ENCODE measurements at regions not wholly inside any gene's neighbourhood (a gene's known extent, or its start where the extent isn't known, plus 50 kb on each side); places are given as distances from the start of the nearest gene placed in this dataset.

- no peaks in the 10 kb centered on the region for H3K36me3 ChIP-seq
- H3K27me3 ChIP-seq = no peaks in the 10 kb centered on the region
- TF ChIP-seq, protein P1, sequence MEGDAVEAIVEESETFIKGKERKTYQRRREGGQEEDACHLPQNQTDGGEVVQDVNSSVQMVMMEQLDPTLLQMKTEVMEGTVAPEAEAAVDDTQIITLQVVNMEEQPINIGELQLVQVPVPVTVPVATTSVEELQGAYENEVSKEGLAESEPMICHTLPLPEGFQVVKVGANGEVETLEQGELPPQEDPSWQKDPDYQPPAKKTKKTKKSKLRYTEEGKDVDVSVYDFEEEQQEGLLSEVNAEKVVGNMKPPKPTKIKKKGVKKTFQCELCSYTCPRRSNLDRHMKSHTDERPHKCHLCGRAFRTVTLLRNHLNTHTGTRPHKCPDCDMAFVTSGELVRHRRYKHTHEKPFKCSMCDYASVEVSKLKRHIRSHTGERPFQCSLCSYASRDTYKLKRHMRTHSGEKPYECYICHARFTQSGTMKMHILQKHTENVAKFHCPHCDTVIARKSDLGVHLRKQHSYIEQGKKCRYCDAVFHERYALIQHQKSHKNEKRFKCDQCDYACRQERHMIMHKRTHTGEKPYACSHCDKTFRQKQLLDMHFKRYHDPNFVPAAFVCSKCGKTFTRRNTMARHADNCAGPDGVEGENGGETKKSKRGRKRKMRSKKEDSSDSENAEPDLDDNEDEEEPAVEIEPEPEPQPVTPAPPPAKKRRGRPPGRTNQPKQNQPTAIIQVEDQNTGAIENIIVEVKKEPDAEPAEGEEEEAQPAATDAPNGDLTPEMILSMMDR (IDR thresholded peaks at IDR 0.05) = peak in 1 of 3 donors; percentile 52
- TF ChIP-seq POLR2AphosphoS5 (IDR thresholded peaks at IDR 0.05) (peak in 1 of 3 donors; percentile 29), POLR2A (IDR thresholded peaks at IDR 0.05) (no peak)
- H3K9me3 ChIP-seq = no peaks in the 10 kb centered on the region
- DNase-seq (ENCODE audit: low spot score in 2 of 2) = peak in 1 of 2 donors; percentile 87
- intact Hi-C loops (cut with DNase I; ENCODE audit: low total_unique reads) = no loop called here
- peak overlapping the region in 1 of 3 donors; percentile 28 for H3K4me3 ChIP-seq
- peak overlapping the region; percentile 84 to 87 for H3K27ac ChIP-seq
- peaks cover 11 to 15% of the 10 kb centered on the region in 2 donors for H3K4me1 ChIP-seq
Measured at GRCh38 chr20:56689318-56689717, 60.2 kb downstream of the TFAP2C start.

DNA sequence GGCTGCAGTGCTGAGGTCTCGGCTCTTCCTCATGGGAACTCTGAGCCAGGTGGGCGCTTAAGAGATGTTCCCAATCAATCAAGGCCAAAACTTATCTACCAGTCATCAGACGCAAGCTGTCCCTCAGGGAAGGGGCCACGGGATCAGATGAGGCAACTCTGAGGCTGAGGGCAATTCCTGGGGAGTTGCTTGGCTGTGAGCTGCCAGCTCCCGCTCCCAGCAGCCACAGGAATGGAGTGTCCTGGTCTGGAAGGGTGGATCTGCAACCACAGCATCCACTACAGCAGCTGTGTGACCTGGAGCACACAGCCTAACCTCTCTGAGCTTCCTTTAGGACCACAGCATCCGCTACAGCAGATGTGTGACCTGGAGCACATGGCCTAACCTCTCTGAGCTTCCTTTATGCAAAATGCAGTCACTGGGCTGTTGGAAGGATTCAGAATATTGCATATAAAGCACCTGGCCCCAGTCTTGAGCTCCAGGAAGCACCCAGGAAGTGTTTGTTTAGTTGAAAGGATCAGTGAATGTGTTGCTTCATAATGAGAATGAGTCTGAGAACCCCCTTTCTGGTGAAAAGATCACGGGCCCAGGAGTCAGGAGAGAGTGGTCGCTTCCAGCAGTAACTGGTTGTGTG, 60.9 kb downstream of the TFAP2C start:
- Histone ChIP-seq H3K27ac (peak overlapping the region; percentile 84 to 87), H3K9me3 (no peaks in the 10 kb centered on the region), H3K4me3 (peak overlapping the region in 1 of 3 donors; percentile 28), H3K4me1 (peaks cover 11 to 15% of the 10 kb centered on the region in 2 donors), H3K27me3 (no peaks in the 10 kb centered on the region), H3K36me3 (no peaks in the 10 kb centered on the region)
- intact Hi-C loops (cut with DNase I; ENCODE audit: low total_unique reads) = no loop called here
- TF ChIP-seq POLR2AphosphoS5 (IDR thresholded peaks at IDR 0.05) (no peak), POLR2A (IDR thresholded peaks at IDR 0.05) (no peak)
- TF ChIP-seq, protein P1 (IDR thresholded peaks at IDR 0.05) = no peak
- peak in 1 of 2 donors; percentile 71 for DNase-seq (ENCODE audit: low spot score in 2 of 2)

- DNase-seq (ENCODE audit: low spot score in 2 of 2) = no peak
- peak overlapping the region; percentile 84 to 87 for H3K27ac ChIP-seq
- H3K9me3 ChIP-seq = no peaks in the 10 kb centered on the region
- no peaks in the 10 kb centered on the region for H3K27me3 ChIP-seq
- no peak overlapping the region for H3K4me3 ChIP-seq
- H3K4me1 ChIP-seq = peaks cover 11 to 15% of the 10 kb centered on the region in 2 donors
- no peak for TF ChIP-seq POLR2AphosphoS5 (IDR thresholded peaks at IDR 0.05)
- TF ChIP-seq, protein P1 (IDR thresholded peaks at IDR 0.05) = no peak
- no peak for TF ChIP-seq POLR2A (IDR thresholded peaks at IDR 0.05)
- no peaks in the 10 kb centered on the region for H3K36me3 ChIP-seq
- intact Hi-C loops (cut with DNase I; ENCODE audit: low total_unique reads) = no loop called here
Measured at GRCh38 chr20:56690531-56691175, 61.5 kb downstream of the TFAP2C start.

GRCh38 chr20:56691325-56691998, 62.4 kb downstream of the TFAP2C start:
- no peaks in the 10 kb centered on the region for H3K27me3 ChIP-seq
- H3K4me3 ChIP-seq = no peak overlapping the region
- no peak for DNase-seq (ENCODE audit: low spot score in 2 of 2)
- no peaks in the 10 kb centered on the region for H3K9me3 ChIP-seq
- H3K27ac ChIP-seq = peak overlapping the region; percentile 84 to 87
- peaks cover 11 to 15% of the 10 kb centered on the region in 2 donors for H3K4me1 ChIP-seq
- intact Hi-C loops (cut with DNase I; ENCODE audit: low total_unique reads) = no loop called here
- no peaks in the 10 kb centered on the region for H3K36me3 ChIP-seq
- TF ChIP-seq POLR2AphosphoS5 (IDR thresholded peaks at IDR 0.05) (no peak), POLR2A (IDR thresholded peaks at IDR 0.05) (no peak)
- TF ChIP-seq, protein P1 (IDR thresholded peaks at IDR 0.05) = no peak

DNA sequence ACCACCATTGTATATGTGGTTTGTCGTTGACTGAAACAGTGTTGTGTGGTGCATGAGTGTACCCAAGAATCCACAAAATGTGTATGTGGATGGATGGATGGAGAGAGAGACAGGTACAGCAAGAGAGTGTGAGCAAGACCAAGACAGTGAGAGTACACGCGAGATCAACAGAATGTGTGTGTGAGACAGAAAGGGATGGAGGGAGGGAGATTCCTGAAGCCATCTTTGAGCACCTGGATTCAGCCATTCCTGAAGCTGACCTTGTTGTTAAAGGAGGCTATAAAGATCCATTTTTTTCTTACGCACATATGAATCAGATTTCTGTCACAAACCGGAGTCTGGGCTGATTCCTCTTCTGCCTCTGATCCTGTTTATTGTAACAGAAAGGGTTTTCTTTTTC, 64.1 kb downstream of the TFAP2C start:
- Histone ChIP-seq H3K4me3 (no peak overlapping the region), H3K36me3 (no peaks in the 10 kb centered on the region), H3K4me1 (peaks cover 11 to 15% of the 10 kb centered on the region in 2 donors), H3K27ac (no peak overlapping the region), H3K27me3 (no peaks in the 10 kb centered on the region), H3K9me3 (no peaks in the 10 kb centered on the region)
- intact Hi-C loops (cut with DNase I; ENCODE audit: low total_unique reads) = no loop called here
- TF ChIP-seq POLR2AphosphoS5 (IDR thresholded peaks at IDR 0.05) = no peak
- TF ChIP-seq POLR2A (IDR thresholded peaks at IDR 0.05) = no peak
- TF ChIP-seq, protein P1 (IDR thresholded peaks at IDR 0.05) = no peak
- no peak for DNase-seq (ENCODE audit: low spot score in 2 of 2)
